BE2C (cell line): ENCODE measurements at regions not wholly inside any gene's neighbourhood (a gene's known extent, or its start where the extent isn't known, plus 50 kb on each side); places are given as distances from the start of the nearest gene placed in this dataset.

Source experiments
- DNase-seq: peaks from one replicate; pipeline ENCODE4 v3.0.0-alpha.2; 2020
- H3K27me3 ChIP-seq: fragments of 250-450 bp; sonication (Bioruptor Pico); 2 replicates; pipeline ENCODE4 v1.5.1; 2020; ENCODE audit warnings: mild to moderate bottlenecking
- H3K36me3 ChIP-seq: fragments of 250-450 bp; sonication (Bioruptor Pico); 2 replicates; pipeline ENCODE4 v1.5.1; 2020; ENCODE audit warnings: mild to moderate bottlenecking
- H3K4me1 ChIP-seq: fragments of 250-450 bp; sonication (Bioruptor Pico); 2 replicates; pipeline ENCODE4 v1.5.1; 2020
- H3K4me3 ChIP-seq: 2 replicates; pipeline ENCODE4 v1.5.1; 2011; ENCODE audit warnings: low read depth, low read length
- H3K9me3 ChIP-seq: fragments of 250-450 bp; sonication (Bioruptor Pico); 2 replicates; pipeline ENCODE4 v1.5.1; 2020
- TF ChIP-seq, protein P1 (sequence below): IDR thresholded peaks from 2 replicates; pipeline ENCODE4 v1.5.1; 2012; ENCODE audit warnings: mild to moderate bottlenecking, low read depth, low read length

DNA sequence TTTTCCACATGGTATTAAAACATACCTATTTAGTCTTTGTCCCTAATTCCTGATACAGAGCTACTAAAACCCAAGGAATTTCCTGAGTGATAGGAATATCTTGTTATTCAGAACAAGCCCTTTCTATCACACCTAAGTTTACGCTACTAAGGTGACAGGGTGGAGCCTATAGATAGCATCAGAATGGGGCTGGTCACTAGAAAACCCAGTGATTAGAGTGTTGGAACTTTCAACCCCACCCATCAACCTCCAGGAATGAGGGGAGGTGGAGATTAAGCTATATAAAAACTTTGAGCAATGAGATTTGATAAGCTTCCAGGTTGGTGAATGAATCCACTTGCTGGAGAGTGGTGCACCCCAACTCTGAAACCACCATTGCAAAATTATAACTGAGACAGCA lies 62.1 kb upstream of the RNU6-1 start:
- Histone ChIP-seq H3K4me1 (peaks cover 2% of the 10 kb centered on the region; the same call in 1 of the 2 replicates), H3K36me3 (no peaks in the 10 kb centered on the region), H3K4me3 (no peak overlapping the region), H3K9me3 (no peaks in the 10 kb centered on the region; the same call in 1 of the 2 replicates), H3K27me3 (no peaks in the 10 kb centered on the region)
- DNase-seq = no peak
- TF ChIP-seq, protein P1, sequence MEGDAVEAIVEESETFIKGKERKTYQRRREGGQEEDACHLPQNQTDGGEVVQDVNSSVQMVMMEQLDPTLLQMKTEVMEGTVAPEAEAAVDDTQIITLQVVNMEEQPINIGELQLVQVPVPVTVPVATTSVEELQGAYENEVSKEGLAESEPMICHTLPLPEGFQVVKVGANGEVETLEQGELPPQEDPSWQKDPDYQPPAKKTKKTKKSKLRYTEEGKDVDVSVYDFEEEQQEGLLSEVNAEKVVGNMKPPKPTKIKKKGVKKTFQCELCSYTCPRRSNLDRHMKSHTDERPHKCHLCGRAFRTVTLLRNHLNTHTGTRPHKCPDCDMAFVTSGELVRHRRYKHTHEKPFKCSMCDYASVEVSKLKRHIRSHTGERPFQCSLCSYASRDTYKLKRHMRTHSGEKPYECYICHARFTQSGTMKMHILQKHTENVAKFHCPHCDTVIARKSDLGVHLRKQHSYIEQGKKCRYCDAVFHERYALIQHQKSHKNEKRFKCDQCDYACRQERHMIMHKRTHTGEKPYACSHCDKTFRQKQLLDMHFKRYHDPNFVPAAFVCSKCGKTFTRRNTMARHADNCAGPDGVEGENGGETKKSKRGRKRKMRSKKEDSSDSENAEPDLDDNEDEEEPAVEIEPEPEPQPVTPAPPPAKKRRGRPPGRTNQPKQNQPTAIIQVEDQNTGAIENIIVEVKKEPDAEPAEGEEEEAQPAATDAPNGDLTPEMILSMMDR = no peak

- no peak overlapping the region for H3K4me3 ChIP-seq
- TF ChIP-seq, protein P1 = no peak
These were observed 62.7 kb upstream of the RNU6-1 start for GRCh38 chr15:67902579-67903009.

DNA sequence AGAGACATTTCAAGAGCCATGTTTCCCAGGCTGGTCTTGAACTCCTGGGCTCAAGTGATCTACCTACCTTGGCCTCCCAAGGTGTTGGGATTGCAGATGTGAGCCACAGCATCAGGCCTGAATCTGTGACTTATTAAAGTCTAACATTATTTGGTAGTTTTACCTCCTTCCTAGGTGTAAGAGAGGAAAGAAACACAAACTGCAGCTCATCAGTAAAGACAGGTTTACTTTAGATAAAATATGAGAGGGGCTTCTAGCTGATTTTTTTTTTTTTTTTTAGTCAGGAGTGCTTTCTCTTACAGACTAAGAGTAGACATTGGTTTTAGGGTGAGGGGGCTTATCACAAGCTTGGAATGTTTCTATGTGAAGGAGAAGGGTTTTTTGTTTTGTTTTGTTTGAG lies 63.9 kb upstream of the RNU6-1 start:
- no peaks in the 10 kb centered on the region for H3K27me3 ChIP-seq
- TF ChIP-seq, protein P1 = no peak
- H3K4me3 ChIP-seq = no peak overlapping the region
- H3K9me3 ChIP-seq = no peaks in the 10 kb centered on the region; the same call in 1 of the 2 replicates
- DNase-seq = no peak
- H3K4me1 ChIP-seq = no peaks in the 10 kb centered on the region
- no peaks in the 10 kb centered on the region for H3K36me3 ChIP-seq

More at GRCh38 chr15:67902579-67903009, 62.7 kb upstream of the RNU6-1 start:
- Histone ChIP-seq H3K36me3 (no peaks in the 10 kb centered on the region), H3K4me1 (peaks cover 2% of the 10 kb centered on the region; the same call in 1 of the 2 replicates), H3K9me3 (no peaks in the 10 kb centered on the region; the same call in 1 of the 2 replicates), H3K27me3 (no peaks in the 10 kb centered on the region)
- no peak for DNase-seq

DNA sequence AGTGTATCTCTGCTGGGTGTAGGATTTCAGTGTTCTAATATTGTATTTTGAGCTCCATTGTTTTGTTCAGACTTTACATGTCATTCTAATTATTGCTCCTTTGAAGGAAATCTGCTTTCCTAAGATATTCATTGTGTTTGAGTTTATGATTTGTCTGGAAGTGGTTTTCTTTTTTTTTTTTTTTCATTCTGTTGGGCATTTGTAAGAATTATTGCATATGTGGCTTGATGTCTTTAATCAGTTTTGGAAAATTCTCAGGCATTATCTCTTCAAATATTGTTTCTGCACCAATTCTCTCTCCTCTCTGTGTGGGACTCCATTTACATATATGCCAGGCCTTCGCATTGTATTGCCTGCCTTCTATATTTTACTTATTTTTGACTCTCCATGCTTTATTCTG lies 65.8 kb upstream of the RNU6-1 start:
- no peak overlapping the region for H3K4me3 ChIP-seq
- TF ChIP-seq, protein P1 = no peak
- peaks cover 9% of the 10 kb centered on the region for H3K9me3 ChIP-seq
- H3K27me3 ChIP-seq = no peaks in the 10 kb centered on the region
- H3K4me1 ChIP-seq = no peaks in the 10 kb centered on the region
- DNase-seq = no peak
- H3K36me3 ChIP-seq = no peaks in the 10 kb centered on the region

- Histone ChIP-seq H3K36me3 (no peaks in the 10 kb centered on the region), H3K4me3 (no peak overlapping the region), H3K4me1 (no peaks in the 10 kb centered on the region), H3K9me3 (peaks cover 9% of the 10 kb centered on the region), H3K27me3 (no peaks in the 10 kb centered on the region)
- TF ChIP-seq, protein P1 = peak; percentile 42
- DNase-seq = no peak
These were observed 66.5 kb upstream of the RNU6-1 start for GRCh38 chr15:67906382-67906781.

DNA sequence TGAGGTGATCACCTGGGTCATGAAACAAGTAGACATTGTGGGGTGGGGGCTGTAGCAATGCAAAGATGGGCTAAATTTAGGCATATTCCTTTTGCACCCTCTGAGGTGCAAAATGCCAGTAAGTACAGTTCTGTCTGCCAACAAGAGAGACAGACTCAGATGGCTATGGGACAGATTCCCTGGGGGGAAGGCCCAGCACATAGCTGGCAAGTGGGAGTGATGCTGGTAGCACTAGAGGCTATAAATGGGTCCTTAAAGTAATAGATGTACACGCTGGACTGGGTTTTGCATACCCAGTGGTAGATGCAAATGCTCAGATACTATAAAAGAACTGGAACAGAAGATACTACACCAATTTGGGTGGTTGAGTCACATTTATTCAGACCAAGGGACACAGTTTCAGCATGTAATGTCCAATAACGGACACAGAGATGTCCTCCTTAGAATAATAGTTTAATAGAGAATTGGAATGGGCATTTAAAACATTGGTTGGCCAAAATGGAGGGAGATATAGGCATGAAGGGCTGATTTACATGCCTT lies 67.4 kb upstream of the RNU6-1 start:
- H3K36me3 ChIP-seq = no peaks in the 10 kb centered on the region
- H3K9me3 ChIP-seq = peaks cover 9% of the 10 kb centered on the region
- no peaks in the 10 kb centered on the region for H3K4me1 ChIP-seq
- TF ChIP-seq, protein P1 = no peak
- DNase-seq = no peak
- no peaks in the 10 kb centered on the region for H3K27me3 ChIP-seq
- H3K4me3 ChIP-seq = no peak overlapping the region
